GM08714 (cell line): ENCODE measurements at regions not wholly inside any gene's neighbourhood (a gene's known extent, or its start where the extent isn't known, plus 50 kb on each side); places are given as distances from the start of the nearest gene placed in this dataset.
"Not testable (repeated sequence)": the region's sequence is repeated elsewhere in the genome, so short reads cannot be mapped to it uniquely, and the experiment has no call there.

ENCODE experiments used
- H3K4me3 ChIP-seq: fragments of 200-500 bp; sonication (Bioruptor generic); 2 replicates; pipeline ENCODE4 v1.5.1; 2014; ENCODE audit warnings: mild to moderate bottlenecking, low read length, inconsistent platforms
- ZNF274 ChIP-seq: IDR thresholded peaks from 2 replicates; pipeline ENCODE4 v1.6.1; 2012; ENCODE audit warnings: mild to moderate bottlenecking, low read depth, low read length

- no peak for TF ChIP-seq ZNF274
- no peak overlapping the region for H3K4me3 ChIP-seq
Measured at GRCh38 chr15:45995800-45996199, 361.0 kb downstream of the SQOR start.

GRCh38 chr15:46014532-46014931, 379.7 kb downstream of the SQOR start:
- no peak overlapping the region for H3K4me3 ChIP-seq
- no peak for TF ChIP-seq ZNF274

DNA sequence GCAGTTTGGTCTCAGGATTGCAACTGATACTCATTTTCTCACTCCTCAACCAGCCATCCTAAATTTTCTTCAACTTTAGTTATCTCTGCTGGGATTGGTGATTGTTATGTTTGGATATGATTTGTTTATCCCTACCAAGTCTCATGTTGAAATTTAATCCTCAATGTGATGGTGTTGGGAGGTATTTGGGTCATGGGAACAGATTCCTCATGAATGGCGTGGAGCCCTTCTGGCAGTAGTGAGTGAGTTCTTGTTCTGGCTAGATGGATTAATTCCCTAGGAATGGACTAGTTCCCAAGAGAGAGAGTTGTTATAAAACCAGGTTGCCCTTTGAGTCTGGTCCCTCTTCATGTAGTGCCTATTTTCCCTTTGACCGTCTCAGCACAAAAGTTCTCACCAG, 399.9 kb downstream of the SQOR start:
- TF ChIP-seq ZNF274 = no peak
- no peak overlapping the region for H3K4me3 ChIP-seq

DNA sequence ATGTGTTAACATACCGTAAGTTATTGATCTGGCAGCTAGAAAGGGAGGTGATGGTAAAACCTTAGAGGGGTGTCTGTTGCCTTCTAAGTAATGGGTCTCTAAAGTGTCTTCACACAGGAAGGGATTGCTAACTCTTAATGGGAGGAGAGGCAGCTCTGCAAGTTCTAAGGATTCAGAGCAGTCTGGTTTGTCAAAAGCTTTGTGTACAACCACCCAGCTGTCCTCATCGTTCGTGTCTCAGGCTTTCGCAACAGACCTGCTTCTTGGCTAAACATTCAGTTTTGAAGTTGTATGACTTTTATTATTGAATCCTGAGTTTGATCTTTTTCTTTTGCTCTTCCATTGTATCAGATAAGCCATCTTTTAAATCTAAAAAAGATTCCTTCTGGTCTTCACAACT, 404.9 kb downstream of the SQOR start:
- no peak for TF ChIP-seq ZNF274

DNA sequence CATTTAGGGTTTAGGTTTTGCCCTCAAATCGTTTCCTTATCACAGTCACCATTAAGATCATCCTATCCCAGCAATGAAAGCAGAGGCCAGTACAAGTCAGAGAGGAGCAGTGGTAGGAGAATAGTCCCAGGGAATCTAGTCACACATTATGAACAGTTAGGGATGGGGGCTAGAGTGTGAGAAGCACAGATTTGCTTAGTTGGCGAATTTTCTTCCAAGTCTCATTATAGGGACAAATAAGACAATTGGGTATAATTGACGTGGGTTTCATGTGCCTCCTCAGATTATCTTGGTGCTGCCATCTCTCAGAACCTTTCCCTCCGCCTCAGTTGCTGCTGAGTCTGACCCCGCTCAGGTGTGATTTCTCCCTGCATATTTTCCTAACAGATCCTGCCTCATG, 407.1 kb downstream of the SQOR start:
- no peak overlapping the region for H3K4me3 ChIP-seq
- no peak for TF ChIP-seq ZNF274

More for the DNA sequence above, 404.9 kb downstream of the SQOR start:
- no peak overlapping the region for H3K4me3 ChIP-seq

DNA sequence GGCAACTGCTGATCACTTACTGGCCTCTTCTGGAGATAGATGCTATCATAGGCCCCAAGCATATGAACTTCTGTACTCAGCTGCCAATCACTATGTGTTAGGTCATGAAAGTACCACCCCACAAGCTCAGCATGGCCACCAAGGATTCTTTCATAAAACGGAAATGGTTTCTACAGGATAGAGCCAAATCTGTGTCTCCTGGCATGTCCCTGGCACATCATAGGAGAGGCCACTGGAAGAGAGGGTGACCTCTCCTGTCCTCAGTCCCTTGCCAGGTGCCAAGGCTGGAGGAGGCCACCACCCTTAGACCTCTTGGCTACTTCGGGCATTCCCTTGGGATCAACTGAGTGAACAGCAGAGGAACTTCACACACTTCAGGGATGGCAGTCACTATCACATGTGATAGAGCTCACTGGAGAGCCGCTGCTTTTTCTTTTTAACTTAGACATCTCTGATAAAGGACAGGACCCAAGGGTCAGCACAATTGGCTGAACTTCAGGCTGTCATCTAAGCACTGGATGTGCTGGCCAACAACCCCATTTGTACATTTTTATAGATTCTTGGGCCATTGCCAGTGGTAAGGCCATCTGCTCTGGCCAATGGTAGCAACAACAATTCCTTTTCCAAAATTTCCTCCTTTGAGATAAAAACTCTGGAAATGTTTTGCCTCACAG, 425.2 kb downstream of the SQOR start:
- H3K4me3 ChIP-seq = no peak overlapping the region
- TF ChIP-seq ZNF274 = no peak

- TF ChIP-seq ZNF274 = no peak
- no peak overlapping the region for H3K4me3 ChIP-seq
Measured at GRCh38 chr15:46061002-46061401, 426.2 kb downstream of the SQOR start.

DNA sequence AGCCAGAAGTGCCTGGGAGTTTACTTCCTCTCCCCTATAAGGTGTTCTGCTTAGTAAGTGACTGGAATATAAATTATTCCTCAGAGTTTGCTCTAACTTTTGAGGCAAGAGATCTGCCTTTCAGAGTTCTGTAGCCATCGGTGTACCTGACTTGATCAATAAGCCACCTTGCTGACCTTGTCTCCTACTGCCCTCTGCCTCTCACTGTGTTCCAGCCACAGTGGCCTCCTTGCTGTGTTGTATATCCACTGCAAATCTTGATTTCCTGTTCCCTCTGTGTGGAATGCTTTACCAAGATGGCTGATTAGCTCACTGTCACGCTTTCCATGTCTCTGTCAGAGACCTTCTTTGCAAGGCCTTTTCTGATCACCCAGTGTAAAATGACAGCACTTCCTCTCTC, 442.4 kb downstream of the SQOR start:
- no peak overlapping the region for H3K4me3 ChIP-seq
- no peak for TF ChIP-seq ZNF274

DNA sequence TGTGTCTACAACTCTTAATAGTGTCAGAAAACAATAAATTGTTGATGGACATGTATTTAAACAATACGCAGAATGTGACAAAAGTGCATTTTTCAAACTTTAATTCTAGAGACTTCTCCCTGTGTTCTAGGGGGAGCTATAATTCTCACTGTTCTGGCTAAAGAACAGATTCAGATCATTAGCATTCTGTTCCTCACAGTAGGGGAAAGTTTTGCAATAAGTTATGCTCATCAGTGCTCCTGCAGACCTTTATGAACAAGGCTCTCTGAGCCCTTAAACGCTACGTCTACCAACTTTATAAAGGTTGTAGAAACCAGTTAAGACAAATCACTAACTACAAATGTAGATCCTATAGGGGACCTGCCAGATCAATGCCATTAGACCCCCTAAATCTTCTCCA, 444.2 kb downstream of the SQOR start:
- no peak for TF ChIP-seq ZNF274
- no peak overlapping the region for H3K4me3 ChIP-seq

DNA sequence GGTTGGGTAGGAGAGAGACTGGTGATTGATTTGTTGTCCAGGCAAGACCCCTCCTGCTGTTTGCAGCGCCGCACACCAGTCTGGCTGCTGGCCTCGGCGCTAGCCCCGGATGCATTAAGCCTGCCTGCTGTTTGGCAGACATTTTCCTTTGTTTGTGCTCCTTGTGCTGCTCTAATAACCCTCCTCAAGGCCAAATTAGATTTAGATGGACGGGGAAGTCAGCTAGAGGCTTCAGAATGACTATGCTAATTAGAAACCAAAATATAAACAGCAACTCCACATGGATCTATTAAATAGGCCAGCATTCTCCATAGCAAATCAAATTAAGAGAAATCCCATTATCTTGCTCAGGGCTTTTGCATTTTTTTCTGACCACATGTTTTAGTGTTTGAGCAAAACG, 445.2 kb downstream of the SQOR start:
- TF ChIP-seq ZNF274 = no peak
- H3K4me3 ChIP-seq = no peak overlapping the region

- no peak for TF ChIP-seq ZNF274
- H3K4me3 ChIP-seq = no peak overlapping the region
Measured at GRCh38 chr15:46088486-46089445, 453.9 kb downstream of the SQOR start.

- H3K4me3 ChIP-seq = no peak overlapping the region
- TF ChIP-seq ZNF274 = no peak
Measured at GRCh38 chr15:46089467-46089935, 454.7 kb downstream of the SQOR start.

DNA sequence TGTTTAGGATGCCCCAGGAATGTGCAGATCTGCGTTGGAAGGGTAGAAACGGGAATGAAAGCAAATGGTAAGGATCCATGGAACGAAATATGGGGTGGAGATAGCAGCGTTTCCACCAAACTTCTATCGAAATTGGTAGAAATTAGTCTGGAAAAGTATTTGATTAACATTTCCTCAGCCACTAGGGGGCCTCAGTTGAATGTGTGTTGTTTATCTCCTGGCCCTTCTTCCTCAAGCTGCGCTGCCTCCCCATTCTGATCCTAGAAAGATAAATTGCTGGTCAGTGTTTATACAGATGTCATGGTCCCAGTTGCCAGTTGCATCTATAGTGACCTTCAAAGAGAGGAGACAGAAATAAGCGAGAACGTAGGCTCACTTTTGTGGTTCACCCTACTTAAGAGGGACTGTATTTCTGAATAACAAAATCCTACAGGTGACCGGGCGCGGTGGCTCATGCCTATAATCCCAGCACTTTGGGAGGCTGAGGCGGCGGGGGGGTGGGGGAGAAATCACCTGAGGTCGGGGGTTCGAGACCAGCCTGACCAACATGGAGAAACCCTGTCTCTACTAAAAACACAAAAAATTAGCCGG, 457.1 kb downstream of the SQOR start:
- H3K4me3 ChIP-seq = no peak overlapping the region
- no peak for TF ChIP-seq ZNF274

DNA sequence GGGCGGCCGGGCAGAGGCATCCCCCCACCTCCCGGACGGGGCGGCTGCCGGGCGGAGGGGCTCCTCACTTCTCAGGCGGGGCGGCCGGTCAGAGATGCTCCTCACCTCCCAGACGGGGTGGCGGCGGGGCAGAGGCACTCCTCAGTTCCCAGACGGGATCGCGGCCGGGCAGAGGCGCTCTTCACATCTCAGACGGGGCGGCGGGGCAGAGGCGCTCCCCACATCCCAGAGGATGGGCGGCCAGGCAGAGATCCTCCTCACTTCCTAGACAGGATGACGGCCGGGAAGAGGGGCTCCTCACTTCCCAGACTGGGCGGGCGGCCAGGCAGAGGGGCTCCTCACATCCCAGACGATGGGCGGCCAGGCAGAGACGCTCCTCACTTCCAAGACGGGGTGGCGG, 463.2 kb downstream of the SQOR start:
- not testable (repeated sequence) for H3K4me3 ChIP-seq

DNA sequence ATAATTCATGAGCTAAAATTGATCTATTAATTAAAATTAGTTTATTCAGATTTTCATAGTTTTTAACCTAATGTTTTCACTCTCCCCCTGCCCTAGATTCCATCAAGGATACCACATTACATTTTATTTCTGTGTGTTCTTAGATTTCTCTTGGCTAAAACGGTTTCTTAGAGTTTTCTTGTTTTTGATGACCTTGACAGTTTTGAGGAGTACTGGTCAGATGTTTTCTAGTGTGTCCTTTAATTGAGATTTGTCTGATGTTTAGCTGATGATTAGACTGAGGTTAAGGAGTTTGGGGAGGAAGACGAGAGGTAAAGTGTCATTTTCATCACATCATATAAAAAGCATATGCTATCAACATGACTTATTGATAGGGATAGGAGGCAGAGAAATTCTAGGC, 475.9 kb downstream of the SQOR start:
- no peak overlapping the region for H3K4me3 ChIP-seq
- TF ChIP-seq ZNF274 = no peak
